ENCODE measurements at regions not wholly inside any gene's neighbourhood (a gene's known extent, or its start where the extent isn't known, plus 50 kb on each side); places are given as distances from the start of the nearest gene placed in this dataset.
"Not testable (repeated sequence)": the region's sequence is repeated elsewhere in the genome, so short reads cannot be mapped to it uniquely, and the experiment has no call there.

DNA sequence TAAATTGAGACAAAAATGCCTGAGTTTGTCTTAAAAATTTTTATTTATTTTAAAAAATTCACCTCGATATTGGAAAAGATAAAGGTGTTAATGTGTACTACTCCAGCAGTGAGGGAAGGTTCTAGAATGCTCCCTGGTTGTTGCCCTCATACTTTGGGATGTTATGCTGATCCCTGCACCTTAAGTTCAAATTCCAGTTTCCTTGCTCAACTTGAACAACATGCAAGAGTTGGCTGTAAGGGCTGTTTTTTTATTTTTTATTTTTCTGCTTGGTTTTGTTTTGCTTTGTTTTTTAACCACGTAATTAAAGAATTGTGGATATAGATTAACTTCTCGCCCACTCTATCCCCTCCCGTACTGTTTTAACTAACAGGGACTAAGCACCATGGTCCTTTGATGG is 158.7 kb upstream of the CITED2 start:
- no peak for DNase-seq
- intact Hi-C loops (cut with DNase I), result no loop called here

DNA sequence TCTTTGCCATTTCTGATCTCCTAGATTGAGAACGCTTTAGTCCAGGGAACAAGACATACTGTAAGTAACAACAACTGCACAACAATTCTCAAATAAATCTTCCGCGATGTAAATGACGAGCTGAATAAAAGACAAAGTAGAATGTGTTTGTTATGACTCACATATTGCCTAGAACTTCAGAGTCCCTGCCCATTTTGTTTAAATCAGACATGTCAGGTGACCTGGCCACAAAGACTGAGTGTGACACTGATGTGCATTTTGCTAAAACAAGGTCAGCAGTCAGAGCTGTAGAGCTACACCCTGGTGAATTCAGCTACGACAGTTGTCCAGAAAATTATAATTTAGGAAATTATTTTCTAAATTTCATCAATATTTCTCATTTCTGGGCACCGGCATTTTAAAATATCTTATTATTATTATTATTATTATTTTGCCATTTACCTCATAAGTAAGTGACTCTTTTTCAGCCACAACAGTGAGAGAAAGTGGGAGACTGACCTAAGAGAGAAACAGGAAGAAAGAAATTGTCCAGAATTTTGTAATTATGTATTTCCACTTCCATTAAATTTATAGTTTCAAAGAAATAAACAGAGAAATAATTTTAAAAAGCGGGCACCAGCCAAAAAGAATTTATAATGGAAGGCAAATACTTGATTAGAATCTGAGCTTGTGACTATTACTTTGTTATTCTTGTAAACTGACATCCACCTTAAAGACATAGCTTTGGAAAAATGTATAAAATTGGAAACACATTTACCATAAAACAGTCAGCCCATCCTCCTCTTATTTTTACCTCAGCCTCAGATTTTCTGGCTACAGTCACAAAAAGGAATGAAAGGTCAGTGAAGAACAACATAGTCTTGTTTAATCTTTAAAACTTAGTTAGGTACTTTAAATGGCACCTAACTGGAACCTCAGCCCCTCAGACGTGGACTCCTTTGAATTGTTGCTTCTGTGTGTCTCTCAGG is 157.0 kb upstream of the CITED2 start:
- intact Hi-C loops (cut with DNase I), result no loop called here
- DNase-seq, result no peak

DNA sequence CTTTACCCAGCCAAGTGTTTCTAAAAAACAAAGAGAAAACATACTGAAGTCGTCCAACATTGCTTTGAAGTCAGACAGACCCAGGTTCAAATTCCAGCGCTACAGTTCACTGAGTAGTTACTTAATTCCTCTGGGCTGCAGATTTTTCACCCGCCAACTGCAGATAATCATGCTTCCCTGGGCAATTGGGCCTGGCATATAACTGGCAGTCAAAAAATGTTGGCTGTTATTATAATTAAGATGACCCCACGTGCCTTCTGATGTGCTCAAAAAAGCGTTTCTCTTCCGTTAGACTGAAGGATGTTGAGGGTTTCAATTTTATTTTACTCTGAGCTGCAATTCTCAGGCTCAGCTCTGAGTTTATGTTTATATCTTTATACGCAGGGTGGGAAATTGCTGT is 156.1 kb upstream of the CITED2 start:
- intact Hi-C loops (cut with DNase I), result no loop called here

DNA sequence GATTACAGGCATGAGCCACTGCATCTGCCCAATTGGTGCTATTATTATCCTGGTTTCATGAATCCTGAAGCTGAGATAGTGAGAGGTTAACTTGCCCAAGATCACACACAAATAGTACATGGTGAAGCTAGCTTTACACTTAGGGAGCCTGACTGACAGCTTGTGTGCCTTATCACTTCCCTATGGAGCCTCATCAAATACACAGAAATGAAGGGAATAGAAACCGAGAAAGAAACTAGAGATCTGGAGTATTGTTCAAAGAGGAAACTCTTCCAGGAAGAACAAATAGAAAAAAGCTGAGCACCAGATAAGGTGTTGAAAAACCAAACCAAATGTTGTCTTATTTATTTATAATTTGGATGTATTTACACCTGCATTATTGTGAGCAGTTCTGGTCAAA is 155.0 kb upstream of the CITED2 start:
- intact Hi-C loops (cut with DNase I), result no loop called here
- DNase-seq, result no peak

More for the DNA sequence above, 156.1 kb upstream of the CITED2 start:
- no peak for DNase-seq

DNA sequence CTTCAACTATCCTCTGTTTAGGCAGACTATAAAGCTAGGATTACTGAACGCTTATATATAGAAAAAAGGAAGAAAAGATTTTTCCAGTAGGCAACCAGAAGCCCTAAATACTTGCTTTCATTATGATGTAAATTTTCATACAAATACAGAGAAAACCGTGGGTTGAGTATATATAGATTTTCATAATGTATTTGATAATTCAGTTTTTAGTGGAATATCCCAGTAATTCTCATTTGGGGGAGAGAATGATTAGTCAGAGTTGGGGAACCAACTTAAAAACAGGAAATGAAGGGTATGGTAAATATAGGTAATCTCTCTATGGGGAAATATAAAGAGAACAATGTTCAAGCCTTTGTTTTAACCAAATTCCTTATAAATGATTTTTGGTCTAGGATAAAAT is 154.0 kb upstream of the CITED2 start:
- intact Hi-C loops (cut with DNase I), result no loop called here
- DNase-seq, result no peak

DNA sequence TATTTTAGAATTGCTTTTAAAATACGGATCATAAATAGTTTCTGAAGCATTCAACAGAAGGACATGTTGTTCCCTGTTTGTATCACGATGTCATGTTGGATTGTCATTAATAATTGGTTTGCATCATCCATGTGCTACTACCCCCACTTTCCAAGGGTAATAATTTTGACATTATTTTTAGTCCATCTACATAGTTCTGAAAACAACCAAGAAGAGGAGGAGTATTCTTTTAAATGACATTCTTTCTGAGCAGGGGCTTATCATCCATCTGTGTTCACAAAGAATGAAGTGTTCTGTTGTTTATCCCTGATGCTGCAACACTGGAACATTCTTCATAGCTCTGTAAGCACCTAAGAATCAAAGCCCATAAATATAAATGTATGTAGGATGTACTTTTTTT is 151.0 kb upstream of the CITED2 start:
- intact Hi-C loops (cut with DNase I), result no loop called here
- no peak for DNase-seq

DNA sequence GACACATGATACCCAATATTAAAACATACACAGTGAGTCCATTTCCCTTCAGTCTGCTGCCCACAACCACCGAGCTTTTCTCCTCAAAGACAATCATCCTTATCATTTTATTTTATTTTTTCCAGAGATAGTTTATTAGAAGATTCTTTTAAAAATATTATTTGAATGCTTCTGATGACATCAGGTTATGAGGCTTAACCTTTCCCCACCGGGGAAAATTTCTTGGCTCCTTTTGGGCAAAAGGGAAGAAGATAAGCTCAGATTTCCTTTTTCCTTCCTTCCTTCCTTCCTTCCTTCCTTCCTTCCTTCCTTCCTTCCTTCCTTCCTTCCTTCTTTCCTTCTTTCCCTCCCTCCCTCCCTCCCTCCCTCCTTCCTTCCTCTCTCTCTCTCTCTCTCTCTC is 149.5 kb upstream of the CITED2 start:
- no peak for DNase-seq
- intact Hi-C loops (cut with DNase I), result no loop called here

DNA sequence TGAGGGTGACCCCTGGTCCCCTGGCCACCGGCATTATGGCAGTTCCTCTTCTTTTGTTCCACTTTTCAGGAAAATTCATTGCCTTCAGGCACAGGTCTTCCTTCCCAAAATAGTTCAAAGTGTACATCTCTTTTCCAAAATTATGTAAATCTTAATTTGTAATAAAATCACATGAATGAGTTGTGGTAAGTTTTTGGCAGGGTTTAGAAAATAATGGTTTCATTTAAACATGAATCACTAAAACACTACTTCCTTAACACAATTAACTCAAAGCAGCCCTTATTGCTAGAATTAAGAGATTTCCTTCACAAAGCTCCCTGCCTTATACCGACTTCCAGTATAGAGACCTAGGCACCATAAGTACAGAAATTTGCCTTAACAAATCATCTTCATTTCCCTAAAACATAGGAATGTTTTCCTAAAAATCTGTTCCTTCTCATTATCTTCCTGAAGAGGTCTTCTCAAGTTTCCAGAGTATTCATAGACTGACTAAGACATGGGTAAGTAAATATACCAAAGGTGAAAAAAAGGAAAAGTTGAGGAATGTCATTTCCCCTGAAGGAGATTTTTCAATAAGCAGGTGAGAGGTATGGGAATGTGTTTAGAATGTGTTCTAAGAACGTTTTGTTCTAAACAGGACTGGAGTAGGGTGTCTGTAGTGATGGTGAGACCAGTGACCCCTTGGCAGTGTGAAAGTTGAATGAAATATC is 148.2 kb upstream of the CITED2 start:
- DNase-seq, result no peak
- intact Hi-C loops (cut with DNase I), result no loop called here

DNA sequence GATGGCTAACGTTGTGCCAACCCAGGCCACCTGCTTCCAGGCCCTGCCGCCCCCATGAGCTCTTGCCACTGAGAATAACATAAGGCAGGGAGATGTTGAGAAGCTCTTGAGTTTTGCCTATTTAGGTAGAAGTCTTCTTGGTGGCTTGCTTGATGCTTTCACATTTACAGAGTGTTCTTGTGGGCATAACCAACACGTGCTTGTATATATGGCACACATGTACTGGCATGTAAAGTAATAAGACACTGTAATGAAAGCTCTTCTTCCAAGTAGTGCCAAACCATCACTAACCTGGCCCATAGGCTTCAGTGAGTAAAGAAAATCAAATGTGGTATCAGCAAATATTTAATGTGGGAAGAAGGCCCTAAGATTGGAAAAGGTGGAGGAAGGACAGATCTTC is 146.9 kb upstream of the CITED2 start:
- intact Hi-C loops (cut with DNase I), result no loop called here
- no peak for DNase-seq

DNA sequence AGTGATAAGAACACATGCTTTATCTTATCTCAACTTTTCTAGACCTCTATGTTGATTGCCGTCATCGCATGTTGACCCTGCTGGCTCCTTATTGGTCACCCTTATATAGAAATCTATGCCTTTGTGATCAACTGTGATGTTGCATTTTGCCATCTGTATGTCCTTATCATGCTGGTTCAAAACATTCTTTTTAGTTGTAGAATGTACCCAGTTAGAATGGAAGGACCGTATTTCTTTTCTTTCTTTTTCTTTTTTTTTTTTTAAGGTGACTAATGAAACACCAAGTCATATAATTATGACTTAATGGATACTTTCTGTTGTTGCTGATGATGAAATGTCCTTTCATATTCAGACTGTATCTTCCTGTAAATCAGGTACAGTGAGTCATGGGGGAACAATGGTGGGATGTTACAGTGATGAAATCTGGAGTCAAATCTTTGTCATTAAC is 145.9 kb upstream of the CITED2 start:
- intact Hi-C loops (cut with DNase I), result no loop called here
- no peak for DNase-seq

DNA sequence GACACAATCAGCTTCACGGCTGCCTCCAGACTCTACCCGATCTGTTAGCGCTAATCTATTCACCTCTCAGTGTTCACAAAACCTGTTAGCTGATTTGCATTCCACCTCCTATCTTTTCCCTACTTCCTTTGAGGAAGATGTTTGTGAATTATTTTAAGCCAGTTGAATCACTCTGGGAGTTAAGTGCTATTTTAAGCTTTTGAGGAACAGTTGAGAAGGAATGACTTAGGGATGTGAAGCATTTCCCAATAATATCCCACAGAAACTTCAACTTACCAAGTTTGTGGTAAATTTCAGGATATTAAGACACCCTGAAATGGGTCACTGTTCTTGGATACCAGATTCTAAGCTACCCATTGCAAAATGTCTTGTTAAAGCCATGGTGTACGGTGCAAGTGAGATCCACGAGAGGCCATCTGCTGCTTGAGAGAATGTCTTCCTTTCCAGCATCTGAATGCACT is 145.2 kb upstream of the CITED2 start:
- intact Hi-C loops (cut with DNase I), result no loop called here

DNA sequence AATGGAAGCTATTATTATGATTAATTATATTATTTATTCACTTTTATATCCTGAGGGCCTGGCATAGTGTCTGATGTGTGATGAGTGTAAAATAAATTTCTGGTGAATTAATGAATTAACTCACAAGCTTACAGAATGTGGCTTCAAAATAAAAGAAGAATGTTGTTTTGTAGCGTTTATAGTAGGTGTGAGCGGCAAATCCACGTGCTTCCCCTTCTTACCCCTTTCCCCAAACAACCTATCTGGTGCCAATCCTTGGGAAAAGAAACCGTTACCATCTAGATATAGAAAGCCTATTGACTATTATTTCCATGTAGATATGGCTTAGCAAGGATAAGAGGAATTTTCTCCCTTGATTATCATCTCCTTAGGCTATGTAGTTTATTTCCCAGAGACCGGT is 144.6 kb upstream of the CITED2 start:
- intact Hi-C loops (cut with DNase I), result no loop called here
- DNase-seq, result no peak

More for the DNA sequence above, 145.2 kb upstream of the CITED2 start:
- peak in 1 of 10 donors; percentile 16 for DNase-seq

DNA sequence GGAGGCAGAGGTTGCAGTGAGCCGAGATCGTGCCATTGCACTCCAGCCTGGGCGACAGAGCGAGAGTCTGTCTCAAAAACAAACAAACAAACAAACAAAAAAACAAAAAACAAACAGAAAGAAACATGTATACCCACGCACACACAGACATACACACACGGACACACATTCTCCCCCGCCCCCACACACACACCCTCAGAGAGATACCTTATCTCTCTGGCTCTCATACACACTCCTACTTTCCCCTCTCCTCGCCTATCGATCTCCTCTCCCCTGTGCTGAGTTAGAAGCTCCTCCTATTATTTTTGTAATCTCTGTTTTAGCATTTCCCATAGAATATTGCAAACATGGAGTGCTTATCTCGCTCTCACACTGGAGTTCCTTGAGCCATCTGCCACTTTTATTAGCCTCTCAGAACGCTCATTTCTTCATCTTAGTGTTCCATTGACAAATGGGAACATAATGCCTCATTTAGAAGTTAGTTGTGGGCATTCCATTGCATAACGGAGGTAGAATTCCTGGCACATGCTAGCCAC is 144.2 kb upstream of the CITED2 start:
- intact Hi-C loops (cut with DNase I), result no loop called here

DNA sequence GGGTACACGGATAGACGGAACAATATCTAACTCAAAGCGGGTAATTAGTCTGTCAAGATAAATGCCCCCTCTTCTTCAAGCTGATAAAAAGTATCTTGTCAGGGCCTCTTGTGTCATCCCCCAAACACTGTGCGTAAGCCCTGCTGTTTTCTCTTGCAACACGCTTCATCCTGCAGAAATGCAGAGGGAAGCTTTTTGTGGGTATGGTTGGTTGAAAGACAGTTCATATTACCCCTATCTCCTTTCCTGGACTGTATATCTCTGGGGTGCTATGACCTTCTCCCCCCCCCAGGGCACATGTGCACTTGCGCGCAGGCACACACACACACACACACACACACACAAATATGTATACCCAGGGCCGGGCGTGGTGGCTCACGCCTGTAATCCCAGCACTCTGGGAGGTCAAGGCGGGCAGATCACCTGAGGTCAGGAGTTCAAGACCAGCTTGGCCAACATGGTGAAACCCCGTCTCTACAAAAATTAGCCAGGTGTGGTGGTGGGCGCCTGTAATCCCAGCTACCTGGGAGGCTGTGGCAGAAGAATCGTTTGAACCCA is 143.6 kb upstream of the CITED2 start:
- DNase-seq; intact Hi-C loops (cut with DNase I): not testable (repeated sequence)

More for the DNA sequence above, 144.2 kb upstream of the CITED2 start:
- DNase-seq, result no peak

DNA sequence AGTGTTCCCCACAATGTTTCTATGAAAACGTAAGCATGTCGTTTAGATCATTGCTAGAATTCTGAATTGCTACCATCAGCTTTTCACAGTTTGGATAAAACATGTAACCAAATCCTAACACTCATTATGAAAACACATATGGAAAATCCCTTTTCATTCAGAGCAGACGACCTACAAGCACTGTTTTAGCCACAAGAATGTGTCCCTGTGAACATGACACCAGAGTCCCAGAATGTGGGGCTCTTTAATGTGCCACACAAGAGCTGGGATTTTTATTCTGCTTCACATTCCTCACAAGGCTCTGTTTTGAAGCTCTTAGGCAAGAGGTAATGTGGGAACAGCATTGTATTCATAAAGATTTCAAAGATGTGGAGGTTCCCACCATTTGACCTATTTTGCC is 141.1 kb upstream of the CITED2 start:
- intact Hi-C loops (cut with DNase I), result no loop called here
- DNase-seq, result no peak

DNA sequence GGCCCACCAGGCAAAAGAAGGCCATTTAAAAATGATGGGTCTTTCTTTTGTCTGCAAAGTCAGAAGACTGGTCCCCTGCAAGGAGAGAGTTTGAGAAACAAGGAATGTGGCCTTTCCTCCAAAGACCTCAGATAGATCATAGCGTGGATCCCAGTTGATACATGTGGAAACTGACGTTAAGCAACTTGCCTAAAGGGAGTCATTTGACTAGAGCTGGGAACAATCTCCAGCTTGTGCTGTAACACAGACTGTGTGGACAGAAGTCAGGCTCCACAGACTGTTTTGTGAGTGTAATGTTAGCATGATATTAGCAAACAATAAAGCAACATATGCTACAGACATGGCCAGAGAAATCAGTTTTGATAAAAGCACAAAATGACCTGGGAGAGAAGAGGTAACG is 140.4 kb upstream of the CITED2 start:
- intact Hi-C loops (cut with DNase I), result no loop called here
- DNase-seq, result no peak

DNA sequence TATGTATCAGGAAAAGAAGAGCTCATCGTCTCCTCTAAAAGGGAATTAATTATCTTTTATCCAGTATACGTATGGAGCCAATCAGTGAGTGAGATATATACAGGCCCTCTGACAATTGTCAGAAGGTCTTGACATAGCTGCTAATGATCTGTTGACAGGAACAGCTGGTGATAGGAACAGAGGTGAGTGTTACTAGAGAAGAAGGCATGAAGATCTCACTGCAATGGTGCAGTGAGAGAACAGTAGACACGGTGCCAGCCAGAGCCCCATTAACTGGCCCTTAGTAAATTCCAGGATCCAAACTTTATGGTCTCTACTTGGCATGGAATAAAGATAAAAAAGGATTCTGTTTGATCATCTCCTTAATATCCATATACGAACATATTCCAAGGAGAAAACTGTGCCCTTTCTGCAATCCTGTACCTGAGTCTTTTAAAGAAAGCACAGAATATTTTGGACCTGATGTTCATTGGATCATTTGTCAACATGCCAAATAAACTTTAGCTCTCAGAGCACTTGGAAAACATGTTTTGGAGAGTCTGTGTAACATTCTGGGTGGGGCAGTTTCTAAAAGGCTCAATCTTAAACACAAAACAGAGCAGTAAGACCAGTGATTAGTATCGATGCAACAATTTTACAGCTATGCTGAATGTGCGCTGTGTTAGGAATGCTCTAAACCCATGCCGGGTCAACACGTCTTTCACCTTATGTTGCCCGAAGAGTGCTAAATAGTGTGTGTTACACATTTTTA is 135.8 kb upstream of the CITED2 start:
- intact Hi-C loops (cut with DNase I), result no loop called here
- no peak for DNase-seq

DNA sequence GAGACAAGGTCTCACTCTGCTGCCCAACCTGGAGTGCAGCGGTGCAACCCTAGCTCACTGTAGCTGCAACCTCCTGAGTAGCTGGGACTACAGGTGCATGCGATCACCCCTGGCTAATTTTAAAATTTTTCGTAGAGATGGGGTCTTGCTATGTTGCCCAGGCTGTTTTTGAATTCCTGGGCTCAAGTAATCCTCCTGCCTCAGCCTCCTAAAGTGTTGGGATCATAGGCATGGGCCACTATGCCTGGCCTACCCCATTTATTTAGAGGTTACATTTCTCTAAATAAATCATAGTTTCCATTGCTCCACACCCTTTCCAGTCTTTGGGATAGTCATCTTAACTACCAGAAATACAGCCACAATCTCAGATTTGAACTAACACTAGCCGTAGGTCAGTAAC is 134.7 kb upstream of the CITED2 start:
- intact Hi-C loops (cut with DNase I), result no loop called here
- DNase-seq, result no peak

DNA sequence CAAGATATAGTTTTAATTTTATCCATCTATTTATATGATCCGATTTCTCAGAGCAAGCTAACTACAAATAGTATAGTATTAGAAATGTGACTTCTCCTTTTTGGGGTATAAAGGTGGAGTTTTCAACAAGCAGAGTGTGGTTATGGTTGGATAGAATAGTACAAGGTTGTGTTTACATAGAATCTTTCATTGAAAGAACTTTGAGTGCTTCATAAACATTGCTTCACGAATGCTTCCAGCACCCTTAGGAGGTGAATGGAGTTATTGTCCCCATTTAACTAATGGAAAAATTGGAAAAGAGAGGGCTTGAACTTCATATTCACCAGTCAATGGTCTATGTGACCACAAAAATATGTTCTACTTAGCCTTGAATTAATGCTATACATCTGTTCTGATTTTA is 134.1 kb upstream of the CITED2 start:
- no peak for DNase-seq
- intact Hi-C loops (cut with DNase I), result no loop called here

DNA sequence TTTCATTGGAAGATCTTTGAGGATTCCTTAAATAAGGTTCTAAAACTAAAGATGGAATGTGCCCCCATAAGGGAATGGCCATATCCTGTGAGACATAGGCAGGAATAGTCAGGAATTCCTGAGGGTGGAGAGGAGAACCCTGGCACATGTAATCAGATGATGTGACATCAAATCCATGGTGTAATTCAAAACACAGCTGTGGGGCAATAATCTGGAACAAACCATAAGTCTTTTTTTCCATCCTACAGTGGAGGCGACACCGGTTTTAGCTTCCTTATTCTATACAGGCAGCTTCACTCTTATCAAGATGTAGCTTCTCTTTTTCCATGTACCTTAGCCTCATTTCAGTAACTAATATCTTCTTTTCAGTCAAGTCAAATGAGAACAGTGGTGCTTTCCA is 133.6 kb upstream of the CITED2 start:
- DNase-seq, result no peak
- intact Hi-C loops (cut with DNase I), result no loop called here

All from posterior cingulate gyrus (tissue), 11 donors.